ENCODE measurements at regions not wholly inside any gene's neighbourhood (a gene's known extent, or its start where the extent isn't known, plus 50 kb on each side); places are given as distances from the start of the nearest gene placed in this dataset.

- no peak overlapping the region for H3K4me3 ChIP-seq (ENCODE audit: low read depth, low read length)
- DNase-seq (ENCODE audit: low read depth): no peak
- TF ChIP-seq CTCF (IDR thresholded peaks at IDR 0.05; ENCODE audit: insufficient read depth, low read depth, low read length): no peak
Observed at GRCh38 chr11:76276781-76277155, 70.5 kb upstream of the WNT11 start.

GRCh38 chr11:76276046-76276780 is 69.9 kb upstream of the WNT11 start:
- TF ChIP-seq CTCF (IDR thresholded peaks at IDR 0.05; ENCODE audit: insufficient read depth, low read depth, low read length): no peak
- no peak overlapping the region for H3K4me3 ChIP-seq (ENCODE audit: low read depth, low read length)
- no peak for DNase-seq (ENCODE audit: low read depth)

- DNase-seq (ENCODE audit: low read depth): no peak
- no peak for TF ChIP-seq CTCF (IDR thresholded peaks at IDR 0.05; ENCODE audit: insufficient read depth, low read depth, low read length)
- H3K4me3 ChIP-seq (ENCODE audit: low read depth, low read length): no peak overlapping the region
Observed at GRCh38 chr11:76275446-76275845, 69.1 kb upstream of the WNT11 start.

- no peak for DNase-seq (ENCODE audit: low read depth)
- no peak for TF ChIP-seq CTCF (IDR thresholded peaks at IDR 0.05; ENCODE audit: insufficient read depth, low read depth, low read length)
- no peak overlapping the region for H3K4me3 ChIP-seq (ENCODE audit: low read depth, low read length)
Observed at GRCh38 chr11:76271068-76271467, 64.8 kb upstream of the WNT11 start.

GRCh38 chr11:76270389-76270788 is 64.1 kb upstream of the WNT11 start:
- no peak for TF ChIP-seq CTCF (IDR thresholded peaks at IDR 0.05; ENCODE audit: insufficient read depth, low read depth, low read length)
- peak; percentile 19 for DNase-seq (ENCODE audit: low read depth)
- no peak overlapping the region for H3K4me3 ChIP-seq (ENCODE audit: low read depth, low read length)

GRCh38 chr11:76269661-76270261 is 63.5 kb upstream of the WNT11 start:
- TF ChIP-seq CTCF (IDR thresholded peaks at IDR 0.05; ENCODE audit: insufficient read depth, low read depth, low read length): no peak
- H3K4me3 ChIP-seq (ENCODE audit: low read depth, low read length): no peak overlapping the region
- no peak for DNase-seq (ENCODE audit: low read depth)
